ENCODE measurements at regions not wholly inside any gene's neighbourhood (a gene's known extent, or its start where the extent isn't known, plus 50 kb on each side); places are given as distances from the start of the nearest gene placed in this dataset.

- Histone ChIP-seq H3K4me3 (ENCODE audit: insufficient read depth, low read depth, low read length, poor library complexity, severe bottlenecking) (no peak overlapping the region), H3K27ac (ENCODE audit: insufficient read depth, low read length, poor library complexity, severe bottlenecking) (no peak overlapping the region), H3K36me3 (ENCODE audit: control insufficient read depth, insufficient read depth, low read length) (no peaks in the 10 kb centered on the region), H3K4me1 (ENCODE audit: control insufficient read depth, insufficient read depth, low read length, poor library complexity, severe bottlenecking) (no peaks in the 10 kb centered on the region), H3K27me3 (replicated peaks; ENCODE audit: control insufficient read depth, insufficient read depth, low read length, poor library complexity, severe bottlenecking) (no peaks in the 10 kb centered on the region), H3K9me3 (ENCODE audit: control insufficient read depth, low read length) (no peaks in the 10 kb centered on the region)
- no peak for DNase-seq
Measured at GRCh38 chr6:18605841-18606240, 218.7 kb downstream of the RNF144B start.

- DNase-seq, result no peak
Measured at GRCh38 chr6:18609715-18610114, 222.6 kb downstream of the RNF144B start.

GRCh38 chr6:18613319-18613925, 226.3 kb downstream of the RNF144B start:
- Histone ChIP-seq H3K27ac (ENCODE audit: insufficient read depth, low read length, poor library complexity, severe bottlenecking) (no peak overlapping the region), H3K27me3 (replicated peaks; ENCODE audit: control insufficient read depth, insufficient read depth, low read length, poor library complexity, severe bottlenecking) (no peaks in the 10 kb centered on the region), H3K4me3 (ENCODE audit: insufficient read depth, low read depth, low read length, poor library complexity, severe bottlenecking) (no peak overlapping the region), H3K36me3 (ENCODE audit: control insufficient read depth, insufficient read depth, low read length) (no peaks in the 10 kb centered on the region), H3K9me3 (ENCODE audit: control insufficient read depth, low read length) (no peaks in the 10 kb centered on the region), H3K4me1 (ENCODE audit: control insufficient read depth, insufficient read depth, low read length, poor library complexity, severe bottlenecking) (no peaks in the 10 kb centered on the region)
- no peak for DNase-seq

More at GRCh38 chr6:18609715-18610114, 222.6 kb downstream of the RNF144B start:
- Histone ChIP-seq H3K4me1 (ENCODE audit: control insufficient read depth, insufficient read depth, low read length, poor library complexity, severe bottlenecking) (no peaks in the 10 kb centered on the region), H3K27ac (ENCODE audit: insufficient read depth, low read length, poor library complexity, severe bottlenecking) (no peak overlapping the region), H3K9me3 (ENCODE audit: control insufficient read depth, low read length) (no peaks in the 10 kb centered on the region), H3K27me3 (replicated peaks; ENCODE audit: control insufficient read depth, insufficient read depth, low read length, poor library complexity, severe bottlenecking) (no peaks in the 10 kb centered on the region), H3K36me3 (ENCODE audit: control insufficient read depth, insufficient read depth, low read length) (no peaks in the 10 kb centered on the region), H3K4me3 (ENCODE audit: insufficient read depth, low read depth, low read length, poor library complexity, severe bottlenecking) (no peak overlapping the region)

DNA sequence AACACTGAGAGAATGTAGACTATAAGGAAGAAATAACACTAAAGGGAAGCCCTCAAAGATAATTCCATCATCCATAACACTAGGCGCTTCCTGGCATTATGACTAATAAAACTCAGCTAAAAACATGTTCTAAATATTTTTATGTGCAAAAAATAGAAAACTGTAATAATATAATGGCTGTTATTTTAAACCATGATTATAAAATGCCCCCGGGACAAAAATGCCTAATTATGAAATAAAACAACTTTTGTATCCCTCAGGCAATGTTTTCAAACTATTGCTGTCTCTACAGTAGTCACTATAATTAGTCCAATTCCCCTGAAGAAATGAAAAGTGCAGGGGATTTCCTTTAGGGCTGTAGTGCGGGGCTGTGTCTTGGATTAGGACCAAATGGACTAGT, 242.4 kb downstream of the RNF144B start:
- Histone ChIP-seq H3K4me1 (ENCODE audit: control insufficient read depth, insufficient read depth, low read length, poor library complexity, severe bottlenecking) (no peaks in the 10 kb centered on the region), H3K9me3 (ENCODE audit: control insufficient read depth, low read length) (no peaks in the 10 kb centered on the region), H3K27ac (ENCODE audit: insufficient read depth, low read length, poor library complexity, severe bottlenecking) (no peak overlapping the region), H3K27me3 (replicated peaks; ENCODE audit: control insufficient read depth, insufficient read depth, low read length, poor library complexity, severe bottlenecking) (no peaks in the 10 kb centered on the region), H3K4me3 (ENCODE audit: insufficient read depth, low read depth, low read length, poor library complexity, severe bottlenecking) (no peak overlapping the region), H3K36me3 (ENCODE audit: control insufficient read depth, insufficient read depth, low read length) (no peaks in the 10 kb centered on the region)
- no peak for DNase-seq

GRCh38 chr6:18632670-18633410, 245.7 kb downstream of the RNF144B start:
- Histone ChIP-seq H3K9me3 (ENCODE audit: control insufficient read depth, low read length) (no peaks in the 10 kb centered on the region), H3K36me3 (ENCODE audit: control insufficient read depth, insufficient read depth, low read length) (no peaks in the 10 kb centered on the region), H3K27me3 (replicated peaks; ENCODE audit: control insufficient read depth, insufficient read depth, low read length, poor library complexity, severe bottlenecking) (no peaks in the 10 kb centered on the region), H3K4me1 (ENCODE audit: control insufficient read depth, insufficient read depth, low read length, poor library complexity, severe bottlenecking) (no peaks in the 10 kb centered on the region), H3K27ac (ENCODE audit: insufficient read depth, low read length, poor library complexity, severe bottlenecking) (no peak overlapping the region), H3K4me3 (ENCODE audit: insufficient read depth, low read depth, low read length, poor library complexity, severe bottlenecking) (no peak overlapping the region)
- no peak for DNase-seq

GRCh38 chr6:18634912-18635311, 247.8 kb downstream of the RNF144B start:
- Histone ChIP-seq H3K9me3 (ENCODE audit: control insufficient read depth, low read length) (no peaks in the 10 kb centered on the region), H3K27ac (ENCODE audit: insufficient read depth, low read length, poor library complexity, severe bottlenecking) (no peak overlapping the region), H3K27me3 (replicated peaks; ENCODE audit: control insufficient read depth, insufficient read depth, low read length, poor library complexity, severe bottlenecking) (no peaks in the 10 kb centered on the region), H3K4me1 (ENCODE audit: control insufficient read depth, insufficient read depth, low read length, poor library complexity, severe bottlenecking) (no peaks in the 10 kb centered on the region), H3K4me3 (ENCODE audit: insufficient read depth, low read depth, low read length, poor library complexity, severe bottlenecking) (no peak overlapping the region), H3K36me3 (ENCODE audit: control insufficient read depth, insufficient read depth, low read length) (no peaks in the 10 kb centered on the region)
- no peak for DNase-seq

DNA sequence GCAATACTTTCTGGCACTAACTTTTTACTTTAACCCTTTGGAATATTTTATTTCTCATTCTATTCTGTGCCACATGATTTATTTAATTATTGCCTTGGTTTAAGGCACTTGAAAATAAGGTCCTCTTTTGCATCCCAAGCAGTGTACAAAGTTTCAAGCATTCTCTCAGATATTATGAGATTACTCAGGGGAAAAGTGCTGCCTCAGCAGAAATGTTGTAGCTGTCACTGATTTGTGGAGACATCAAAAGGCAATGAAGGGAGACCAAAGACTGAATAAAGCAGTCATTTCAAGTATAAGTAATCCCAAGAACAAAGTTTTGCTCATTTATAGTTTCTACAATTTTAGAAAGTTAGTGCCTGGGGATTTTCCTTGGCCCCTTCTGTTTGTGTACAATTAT, 253.0 kb downstream of the RNF144B start:
- Histone ChIP-seq H3K4me1 (ENCODE audit: control insufficient read depth, insufficient read depth, low read length, poor library complexity, severe bottlenecking) (no peaks in the 10 kb centered on the region), H3K27ac (ENCODE audit: insufficient read depth, low read length, poor library complexity, severe bottlenecking) (no peak overlapping the region), H3K9me3 (ENCODE audit: control insufficient read depth, low read length) (no peaks in the 10 kb centered on the region), H3K27me3 (replicated peaks; ENCODE audit: control insufficient read depth, insufficient read depth, low read length, poor library complexity, severe bottlenecking) (no peaks in the 10 kb centered on the region), H3K4me3 (ENCODE audit: insufficient read depth, low read depth, low read length, poor library complexity, severe bottlenecking) (no peak overlapping the region), H3K36me3 (ENCODE audit: control insufficient read depth, insufficient read depth, low read length) (no peaks in the 10 kb centered on the region)
- no peak for DNase-seq

DNA sequence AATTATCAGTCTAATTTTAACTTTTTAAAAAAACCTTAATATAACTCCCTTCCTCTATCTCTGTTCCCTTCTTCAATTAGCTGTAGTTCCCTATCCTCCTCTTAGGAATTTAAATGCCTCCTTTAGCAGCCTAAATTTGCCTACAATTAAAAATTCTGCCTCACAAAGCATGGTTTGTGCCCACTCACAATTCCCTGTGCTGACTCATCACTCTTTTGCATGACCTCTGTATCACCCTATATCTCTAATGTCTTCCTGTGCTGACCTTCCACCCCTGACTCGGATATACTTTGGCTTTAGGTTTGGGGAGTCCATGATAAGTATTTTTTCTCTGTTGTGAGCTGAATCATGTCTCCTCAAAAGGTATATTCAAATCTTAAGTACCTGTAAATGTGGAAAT, 253.6 kb downstream of the RNF144B start:
- Histone ChIP-seq H3K36me3 (ENCODE audit: control insufficient read depth, insufficient read depth, low read length) (no peaks in the 10 kb centered on the region), H3K9me3 (ENCODE audit: control insufficient read depth, low read length) (no peaks in the 10 kb centered on the region), H3K27me3 (replicated peaks; ENCODE audit: control insufficient read depth, insufficient read depth, low read length, poor library complexity, severe bottlenecking) (no peaks in the 10 kb centered on the region), H3K27ac (ENCODE audit: insufficient read depth, low read length, poor library complexity, severe bottlenecking) (no peak overlapping the region), H3K4me3 (ENCODE audit: insufficient read depth, low read depth, low read length, poor library complexity, severe bottlenecking) (no peak overlapping the region), H3K4me1 (ENCODE audit: control insufficient read depth, insufficient read depth, low read length, poor library complexity, severe bottlenecking) (no peaks in the 10 kb centered on the region)
- no peak for DNase-seq

DNA sequence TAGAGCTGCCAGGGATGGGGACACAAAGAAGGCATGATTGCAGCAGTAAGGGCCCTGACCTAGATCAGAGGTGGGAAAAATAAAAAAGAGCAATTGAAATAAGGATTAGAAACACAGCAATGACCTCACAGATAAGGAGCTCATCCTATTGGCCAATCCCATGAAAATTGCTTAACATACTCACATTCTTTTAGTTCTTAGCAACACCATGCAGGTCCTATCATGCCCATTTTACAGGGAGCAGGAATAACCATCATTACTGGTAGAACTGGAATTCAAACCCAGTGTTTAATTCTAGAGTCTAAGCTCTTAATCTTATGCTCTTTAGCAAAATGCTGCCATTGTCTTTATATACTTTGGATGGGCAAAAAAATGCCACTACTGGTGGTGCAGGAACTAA, 267.7 kb downstream of the RNF144B start:
- no peak overlapping the region for H3K4me3 ChIP-seq (ENCODE audit: insufficient read depth, low read depth, low read length, poor library complexity, severe bottlenecking)
- H3K4me1 ChIP-seq (ENCODE audit: control insufficient read depth, insufficient read depth, low read length, poor library complexity, severe bottlenecking), result no peaks in the 10 kb centered on the region
- H3K36me3 ChIP-seq (ENCODE audit: control insufficient read depth, insufficient read depth, low read length), result no peaks in the 10 kb centered on the region
- no peaks in the 10 kb centered on the region for H3K27me3 ChIP-seq (replicated peaks; ENCODE audit: control insufficient read depth, insufficient read depth, low read length, poor library complexity, severe bottlenecking)
- no peak overlapping the region for H3K27ac ChIP-seq (ENCODE audit: insufficient read depth, low read length, poor library complexity, severe bottlenecking)
- no peaks in the 10 kb centered on the region for H3K9me3 ChIP-seq (ENCODE audit: control insufficient read depth, low read length)
- no peak for DNase-seq

GRCh38 chr6:18656506-18656905, 269.4 kb downstream of the RNF144B start:
- no peaks in the 10 kb centered on the region for H3K4me1 ChIP-seq (ENCODE audit: control insufficient read depth, insufficient read depth, low read length, poor library complexity, severe bottlenecking)
- no peak overlapping the region for H3K4me3 ChIP-seq (ENCODE audit: insufficient read depth, low read depth, low read length, poor library complexity, severe bottlenecking)
- no peaks in the 10 kb centered on the region for H3K9me3 ChIP-seq (ENCODE audit: control insufficient read depth, low read length)
- no peaks in the 10 kb centered on the region for H3K36me3 ChIP-seq (ENCODE audit: control insufficient read depth, insufficient read depth, low read length)
- H3K27me3 ChIP-seq (replicated peaks; ENCODE audit: control insufficient read depth, insufficient read depth, low read length, poor library complexity, severe bottlenecking), result no peaks in the 10 kb centered on the region
- no peak for DNase-seq
- H3K27ac ChIP-seq (ENCODE audit: insufficient read depth, low read length, poor library complexity, severe bottlenecking), result no peak overlapping the region
